Fibroblast of mammary gland (primary cell): ENCODE measurements at regions not wholly inside any gene's neighbourhood (a gene's known extent, or its start where the extent isn't known, plus 50 kb on each side); places are given as distances from the start of the nearest gene placed in this dataset.

Experiments used
- DNase-seq: peaks from one replicate; pipeline ENCODE4 v3.0.0-alpha.2; 2010; ENCODE audit warnings: low read depth
- H3K4me3 ChIP-seq: 2 replicates; pipeline ENCODE4 v1.5.1; 2011; ENCODE audit warnings: low read depth, mild to moderate bottlenecking, low read length, moderate library complexity; ENCODE audit not compliant: control insufficient read depth
- CTCF ChIP-seq: conservative IDR thresholded peaks from 2 replicates; pipeline ENCODE4 v1.5.1; 2011; ENCODE audit warnings: low read depth, low read length, inconsistent platforms; ENCODE audit not compliant: control insufficient read depth, insufficient read depth

DNA sequence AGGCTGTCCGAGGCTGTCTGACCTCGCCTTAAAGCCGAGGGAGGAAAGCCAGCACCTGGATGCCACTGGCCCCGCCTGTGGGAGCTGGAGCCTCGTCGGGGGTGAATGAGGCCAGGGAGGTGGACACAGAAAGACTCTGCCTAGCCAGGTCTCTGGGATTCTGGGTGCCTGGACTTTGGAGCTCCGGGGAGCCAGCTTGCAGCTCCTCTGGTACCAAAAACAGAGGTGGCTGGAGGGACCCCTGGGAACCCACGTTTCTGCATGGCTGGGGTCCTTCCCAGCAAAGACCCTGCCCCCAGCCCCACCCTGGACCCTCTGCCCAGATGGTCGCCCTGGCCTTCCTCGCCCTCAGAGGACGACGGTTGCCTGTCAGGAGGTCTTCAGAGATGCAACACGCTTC lies 239.7 kb downstream of the BRD1 start:
- TF ChIP-seq CTCF = no peak
- no peak for DNase-seq
- no peak overlapping the region for H3K4me3 ChIP-seq

DNA sequence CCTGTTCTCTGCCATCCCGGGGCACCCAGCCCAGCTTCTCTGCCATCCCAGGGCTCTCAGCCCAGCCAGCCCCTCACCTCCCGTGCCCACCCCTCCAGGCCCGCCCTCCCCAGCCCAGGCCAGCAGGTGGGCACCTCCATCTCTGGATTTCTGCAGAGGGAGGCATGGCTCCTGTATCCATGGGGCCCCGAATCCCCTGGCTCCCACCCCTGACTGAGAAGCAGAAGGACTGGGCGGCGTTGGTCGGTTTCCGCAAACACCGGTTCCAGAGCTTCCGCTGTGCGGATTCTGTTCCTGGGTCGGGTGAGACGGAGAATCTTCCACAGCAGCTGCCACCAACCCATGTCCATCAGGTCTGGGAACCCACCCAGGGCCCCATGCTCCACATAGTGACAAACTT lies 240.3 kb downstream of the BRD1 start:
- TF ChIP-seq CTCF = no peak
- DNase-seq = no peak
- no peak overlapping the region for H3K4me3 ChIP-seq

GRCh38 chr22:49586873-49587272 lies 240.8 kb downstream of the BRD1 start:
- DNase-seq = no peak
- H3K4me3 ChIP-seq = no peak overlapping the region
- TF ChIP-seq CTCF = no peak

- TF ChIP-seq CTCF = no peak
- no peak overlapping the region for H3K4me3 ChIP-seq
- peak; percentile 4 for DNase-seq
Observed at GRCh38 chr22:49586244-49586748, 241.4 kb downstream of the BRD1 start.

GRCh38 chr22:49585461-49586243 lies 242.0 kb downstream of the BRD1 start:
- no peak for DNase-seq
- TF ChIP-seq CTCF = no peak
- H3K4me3 ChIP-seq = no peak overlapping the region

- no peak overlapping the region for H3K4me3 ChIP-seq
- no peak for DNase-seq
- no peak for TF ChIP-seq CTCF
Observed at GRCh38 chr22:49583886-49584505, 243.7 kb downstream of the BRD1 start.
